H1 (cell line): ENCODE measurements at regions not wholly inside any gene's neighbourhood (a gene's known extent, or its start where the extent isn't known, plus 50 kb on each side); places are given as distances from the start of the nearest gene placed in this dataset.

Experiments used
- CTCF ChIA-PET: fragments of 300-600 bp; sonication (Branson Sonifier 250); formaldehyde crosslinking; loops from one replicate; lab custom pipeline; 2021; ENCODE audit not compliant: partially characterized antibody; lab: Charles Lee
- POLR2A ChIA-PET: fragments of 300-600 bp; sonication (Branson Sonifier 250); formaldehyde crosslinking; loops from one replicate; lab custom pipeline; 2021; ENCODE audit warnings: inconsistent platforms; ENCODE audit not compliant: partially characterized antibody; lab: Charles Lee
- DNase-seq, 2 experiments: peaks; one replicate each; pipeline versions ENCODE4 v3.0.0 to v3.0.0-alpha.2; 2010 to 2022; ENCODE audit warnings: low spot score in 2 of 2, low read depth in 1 of 2, mixed read lengths in 1 of 2
- FAIRE-seq: peaks from 2 replicates; lab custom pipeline; 2011; peaks lifted over from hg19 to GRCh38; lab: Jason Lieb, UNC
- H2AFZ ChIP-seq: 2 replicates; pipeline ENCODE4 v1.8.1; 2012; ENCODE audit warnings: low read length, inconsistent platforms
- H2AK5ac ChIP-seq: 2 replicates; pipeline ENCODE4 v1.6.1; 2013; ENCODE audit warnings: low read depth, low read length
- H2BK120ac ChIP-seq: replicated peaks from 2 replicates; pipeline ENCODE3; 2013; ENCODE audit warnings: low read depth, low read length, inconsistent platforms
- H2BK12ac ChIP-seq: 2 replicates; pipeline ENCODE4 v1.6.1; 2013; ENCODE audit warnings: low read depth, low read length
- H2BK15ac ChIP-seq: 2 replicates; pipeline ENCODE4 v1.6.1; 2013; ENCODE audit warnings: low read length
- H2BK20ac ChIP-seq: 2 replicates; pipeline ENCODE4 v1.6.1; 2013; ENCODE audit warnings: low read length
- H2BK5ac ChIP-seq: 2 replicates; pipeline ENCODE4 v1.6.1; 2013; ENCODE audit warnings: low read depth, low read length
- H3K14ac ChIP-seq: 2 replicates; pipeline ENCODE4 v1.6.1; 2013; ENCODE audit warnings: inconsistent platforms; ENCODE audit not compliant: insufficient read length
- H3K18ac ChIP-seq: 2 replicates; pipeline ENCODE4 v1.6.1; 2013; ENCODE audit warnings: low read length; ENCODE audit errors: extremely low read depth
- H3K23ac ChIP-seq: 2 replicates; pipeline ENCODE4 v1.6.1; 2013; ENCODE audit warnings: inconsistent platforms; ENCODE audit not compliant: insufficient read length
- H3K23me2 ChIP-seq: 2 replicates; pipeline ENCODE4 v1.6.1; 2013; ENCODE audit warnings: low read depth, low read length
- H3K27ac ChIP-seq: 2 replicates; pipeline ENCODE4 v1.6.1; 2011; ENCODE audit warnings: low read depth, low read length, inconsistent platforms
- H3K27me3 ChIP-seq, 4 experiments: replicated peaks in 1 of 4; 1 replicate in 1 of 4; 2 replicates in 3 of 4; pipeline versions ENCODE4 v1.6.1 to v1.8.1; 2011 to 2013; ENCODE audit warnings: low read length in 3 of 4, mild to moderate bottlenecking in 3 of 4, inconsistent platforms in 2 of 4, mixed read lengths in 2 of 4, moderate library complexity in 1 of 4; ENCODE audit not compliant: control insufficient read depth in 3 of 4, insufficient read depth in 3 of 4; ENCODE audit errors: extremely low read depth in 1 of 4
- H3K36me3 ChIP-seq, 4 experiments: 2 replicates each; pipeline versions ENCODE4 v1.6.1 to v1.8.1; 2011 to 2013; ENCODE audit warnings: mild to moderate bottlenecking in 4 of 4, low read length in 3 of 4, moderate library complexity in 2 of 4, control low read depth in 1 of 4, inconsistent platforms in 1 of 4; ENCODE audit not compliant: insufficient read depth in 4 of 4, control insufficient read depth in 2 of 4
- H3K4ac ChIP-seq: replicated peaks from 2 replicates; pipeline ENCODE3; 2013; ENCODE audit warnings: low read length, low read depth, mixed read lengths, inconsistent platforms; ENCODE audit not compliant: insufficient read length
- H3K4me1 ChIP-seq, 4 experiments: replicated peaks in 1 of 4; 1 replicate in 1 of 4; 2 replicates in 3 of 4; pipeline versions ENCODE4 v1.6.1 to v1.8.1; 2011 to 2013; ENCODE audit warnings: low read length in 3 of 4, inconsistent platforms in 2 of 4, mixed read lengths in 1 of 4; ENCODE audit not compliant: insufficient read depth in 4 of 4, control insufficient read depth in 3 of 4
- H3K4me2 ChIP-seq, 2 experiments: 2 replicates each; pipeline versions ENCODE4 v1.6.1 to v1.8.1; 2011 to 2013; ENCODE audit warnings: low read depth in 2 of 2, low read length in 2 of 2, control low read depth in 1 of 2, inconsistent platforms in 1 of 2, mild to moderate bottlenecking in 1 of 2; ENCODE audit not compliant: insufficient read depth in 1 of 2
- H3K4me3 ChIP-seq, 4 experiments: fragments of 200-600, 300-600 bp in 1 of 4; sonication (generic), shearing (Covaris generic), sonication (Bioruptor Twin) in 1 of 4; 2 replicates each; pipeline versions ENCODE4 v1.5.1 to v1.8.1; 2011 to 2016; ENCODE audit warnings: low read length in 4 of 4, low read depth in 3 of 4, control low read depth in 2 of 4, inconsistent platforms in 2 of 4, mild to moderate bottlenecking in 2 of 4, mixed read lengths in 1 of 4, moderate library complexity in 1 of 4; ENCODE audit not compliant: insufficient read depth in 2 of 4; ENCODE audit errors: extremely low read depth in 1 of 4
- H3K56ac ChIP-seq: replicated peaks from 2 replicates; pipeline ENCODE3; 2013; ENCODE audit warnings: low read depth, mild to moderate bottlenecking, mixed read lengths, low read length, inconsistent platforms; ENCODE audit not compliant: insufficient read length
- H3K79me1 ChIP-seq: 2 replicates; pipeline ENCODE4 v1.6.1; 2013; ENCODE audit warnings: low read depth, low read length, control low read depth
- H3K79me2 ChIP-seq, 2 experiments: 2 replicates each; pipeline versions ENCODE4 v1.6.1 to v1.8.1; 2012 to 2013; ENCODE audit warnings: low read length in 2 of 2, mild to moderate bottlenecking in 2 of 2, inconsistent platforms in 1 of 2; ENCODE audit not compliant: insufficient read depth in 2 of 2, control insufficient read depth in 1 of 2
- H3K9ac ChIP-seq, 4 experiments: replicated peaks in 1 of 4; 1 replicate in 1 of 4; 2 replicates in 3 of 4; pipeline versions ENCODE4 v1.6.1 to v1.8.1; 2011 to 2013; ENCODE audit warnings: low read depth in 3 of 4, low read length in 3 of 4, control low read depth in 2 of 4, mild to moderate bottlenecking in 2 of 4, moderate library complexity in 2 of 4, inconsistent platforms in 1 of 4; ENCODE audit errors: extremely low read depth in 1 of 4
- H3K9me3 ChIP-seq, 2 experiments: 2 replicates each; pipeline versions ENCODE4 v1.6.1 to v1.8.1; 2012 to 2013; ENCODE audit warnings: mild to moderate bottlenecking in 2 of 2, moderate library complexity in 2 of 2, control low read depth in 1 of 2, inconsistent platforms in 1 of 2, low read depth in 1 of 2, low read length in 1 of 2, mixed read lengths in 1 of 2; ENCODE audit not compliant: insufficient read depth in 2 of 2
- H4K20me1 ChIP-seq, 2 experiments: replicated peaks in 1 of 2; 2 replicates each; pipeline versions ENCODE3 to v1.8.1; 2011 to 2013; ENCODE audit warnings: inconsistent platforms in 2 of 2, low read length in 2 of 2, mild to moderate bottlenecking in 1 of 2; ENCODE audit not compliant: insufficient read depth in 2 of 2, control insufficient read depth in 1 of 2
- H4K5ac ChIP-seq: 2 replicates; pipeline ENCODE4 v1.6.1; 2013; ENCODE audit warnings: low read length, low read depth, mixed read lengths, inconsistent platforms; ENCODE audit not compliant: insufficient read length
- H4K8ac ChIP-seq: 2 replicates; pipeline ENCODE4 v1.8.0; 2013; ENCODE audit warnings: mild to moderate bottlenecking, moderate library complexity, low read length, inconsistent platforms; ENCODE audit not compliant: insufficient read depth; ENCODE audit errors: extremely low read depth
- H4K91ac ChIP-seq: replicated peaks from 2 replicates; pipeline ENCODE3; 2013; ENCODE audit warnings: low read length, mixed read lengths, inconsistent platforms; ENCODE audit not compliant: insufficient read length
- ATF3 ChIP-seq: IDR thresholded peaks from 2 replicates; pipeline ENCODE4 v1.6.1; 2011; ENCODE audit warnings: low read depth, mild to moderate bottlenecking, low read length; ENCODE audit not compliant: insufficient read depth
- CBX5 ChIP-seq: fragments of 300-800, 300-1000 bp; sonication (generic); IDR thresholded peaks from 2 replicates; pipeline ENCODE4 v1.7.1; 2016; ENCODE audit warnings: antibody characterized with exemption, low read length, low read depth
- CEBPB ChIP-seq: IDR thresholded peaks from 2 replicates; pipeline ENCODE4 v1.6.1; 2012; ENCODE audit warnings: low read depth, low read length
- CTCF ChIP-seq, 3 experiments: IDR thresholded peaks; 1 replicate in 2 of 3; 2 replicates in 1 of 3; pipeline versions ENCODE4 v1.5.1 to v1.6.1; 2011; ENCODE audit warnings: low read length in 3 of 3, mild to moderate bottlenecking in 3 of 3, inconsistent platforms in 2 of 3, low read depth in 1 of 3, moderate library complexity in 1 of 3; ENCODE audit not compliant: insufficient read depth in 1 of 3; ENCODE audit errors: control extremely low read depth in 1 of 3
- HDAC6 ChIP-seq: IDR thresholded peaks from one replicate; pipeline ENCODE4 v1.7.1; 2012; ENCODE audit warnings: low read depth, mild to moderate bottlenecking, inconsistent platforms, low read length, moderate library complexity
- JUN ChIP-seq: IDR thresholded peaks from 2 replicates; pipeline ENCODE4 v1.6.1; 2011; ENCODE audit warnings: low read depth, mild to moderate bottlenecking, improper control_type of control experiment, low read length
- MAX ChIP-seq: IDR thresholded peaks from 2 replicates; pipeline ENCODE4 v1.6.1; 2012; ENCODE audit warnings: inconsistent platforms
- NANOG ChIP-seq: IDR thresholded peaks from 2 replicates; pipeline ENCODE4 v1.6.1; 2011; ENCODE audit warnings: low read length, low read depth, mild to moderate bottlenecking, inconsistent platforms; ENCODE audit not compliant: insufficient read depth, poor library complexity, severe bottlenecking
- POU5F1 ChIP-seq: IDR thresholded peaks from 2 replicates; pipeline ENCODE4 v1.6.1; 2011; ENCODE audit warnings: low read depth, mild to moderate bottlenecking, low read length, moderate library complexity
- RXRA ChIP-seq: IDR thresholded peaks from 2 replicates; pipeline ENCODE4 v1.6.1; 2011; ENCODE audit warnings: low read depth, mild to moderate bottlenecking, low read length, moderate library complexity; ENCODE audit not compliant: insufficient read depth
- SIX5 ChIP-seq: IDR thresholded peaks from 2 replicates; pipeline ENCODE4 v1.6.1; 2011; ENCODE audit warnings: mild to moderate bottlenecking, low read depth, low read length
- SP1 ChIP-seq: IDR thresholded peaks from 2 replicates; pipeline ENCODE4 v1.6.1; 2011; ENCODE audit warnings: low read depth, low read length
- WGBS, 2 experiments: shearing (Covaris generic) in 1 of 2; methylation state at CpG; one replicate each; pipeline versions ENCODE4 v1.1.6 to v1.1.7; 2013 to 2015; ENCODE audit warnings: low lambda C conversion rate in 2 of 2, mixed read lengths in 2 of 2, inconsistent platforms in 1 of 2, low coverage in 1 of 2, missing lambda C conversion rate in 1 of 2; ENCODE audit not compliant: insufficient replicate concordance in 2 of 2, insufficient coverage in 1 of 2, insufficient read length in 1 of 2; ENCODE audit errors: extremely low coverage in 1 of 2, missing lambda C conversion rate in 1 of 2; 5-methylcytosine and 5-hydroxymethylcytosine counted together

- Histone ChIP-seq H2AK5ac (no peak overlapping the region), H2BK15ac (no peak overlapping the region), H4K5ac (no peak overlapping the region), H3K56ac (no peak overlapping the region), H3K23me2 (no peaks in the 10 kb centered on the region), H3K9me3 (no peaks in the 10 kb centered on the region; a peak in 1 of 4 replicates), H3K79me1 (no peaks in the 10 kb centered on the region), H2BK120ac (no peak overlapping the region), H3K36me3 (no peaks in the 10 kb centered on the region), H3K27ac (no peak overlapping the region), H3K23ac (no peak overlapping the region), H4K20me1 (no peaks in the 10 kb centered on the region), H3K4ac (no peak overlapping the region), H3K9ac (no peak overlapping the region), H3K79me2 (no peaks in the 10 kb centered on the region), H3K27me3 (no peaks in the 10 kb centered on the region), H4K8ac (no peak overlapping the region), H3K4me1 (no peaks in the 10 kb centered on the region; a peak in 1 of 7 replicates), H2BK20ac (no peak overlapping the region), H2AFZ (no peak overlapping the region), H4K91ac (no peak overlapping the region), H3K4me3 (no peak overlapping the region), H3K4me2 (no peak overlapping the region), H2BK12ac (no peak overlapping the region), H2BK5ac (no peak overlapping the region), H3K14ac (no peak overlapping the region), H3K18ac (no peak overlapping the region)
- no peak for FAIRE-seq
- DNase-seq = no peak
- CTCF ChIA-PET = interaction anchor here (0.9 kb wide), 1 partner anchor 10 kb away, joined by 4 read pairs; no protein-coding TSS in a partner anchor
- WGBS, 2 experiments = 89% methylated on average over 9 of the region's 9 CpGs; no CpG with 5 or more reads in 1 of the 2 experiments
- POLR2A ChIA-PET = no interaction called here
- TF ChIP-seq ATF3 (no peak), SP1 (no peak), NANOG (no peak), HDAC6 (no peak), CTCF (IDR thresholded peaks at IDR 0.05; ENCODE audit: control extremely low read depth in 1 of 3, insufficient read depth in 1 of 3, low read depth in 1 of 3, low read length in 3 of 3) (no peak), JUN (no peak), CBX5 (no peak), SIX5 (no peak), POU5F1 (no peak), CEBPB (no peak), MAX (no peak), RXRA (no peak)
Measured at GRCh38 chr6:169339025-169339424, 85.4 kb upstream of the THBS2 start.
